H1 (cell line): ENCODE measurements at regions not wholly inside any gene's neighbourhood (a gene's known extent, or its start where the extent isn't known, plus 50 kb on each side); places are given as distances from the start of the nearest gene placed in this dataset.

ENCODE experiments used
- CTCF ChIA-PET: fragments of 300-600 bp; sonication (Branson Sonifier 250); formaldehyde crosslinking; loops from one replicate; lab custom pipeline; 2021; ENCODE audit not compliant: partially characterized antibody; lab: Charles Lee
- POLR2A ChIA-PET: fragments of 300-600 bp; sonication (Branson Sonifier 250); formaldehyde crosslinking; loops from one replicate; lab custom pipeline; 2021; ENCODE audit warnings: inconsistent platforms; ENCODE audit not compliant: partially characterized antibody; lab: Charles Lee
- DNase-seq, 2 experiments: peaks; one replicate each; pipeline versions ENCODE4 v3.0.0 to v3.0.0-alpha.2; 2010 to 2022; ENCODE audit warnings: low spot score in 2 of 2, low read depth in 1 of 2, mixed read lengths in 1 of 2
- FAIRE-seq: peaks from 2 replicates; lab custom pipeline; 2011; peaks lifted over from hg19 to GRCh38; lab: Jason Lieb, UNC
- H2AFZ ChIP-seq: 2 replicates; pipeline ENCODE4 v1.8.1; 2012; ENCODE audit warnings: low read length, inconsistent platforms
- H2AK5ac ChIP-seq: 2 replicates; pipeline ENCODE4 v1.6.1; 2013; ENCODE audit warnings: low read depth, low read length
- H2BK120ac ChIP-seq: replicated peaks from 2 replicates; pipeline ENCODE3; 2013; ENCODE audit warnings: low read depth, low read length, inconsistent platforms
- H2BK12ac ChIP-seq: 2 replicates; pipeline ENCODE4 v1.6.1; 2013; ENCODE audit warnings: low read depth, low read length
- H2BK15ac ChIP-seq: 2 replicates; pipeline ENCODE4 v1.6.1; 2013; ENCODE audit warnings: low read length
- H2BK20ac ChIP-seq: 2 replicates; pipeline ENCODE4 v1.6.1; 2013; ENCODE audit warnings: low read length
- H2BK5ac ChIP-seq: 2 replicates; pipeline ENCODE4 v1.6.1; 2013; ENCODE audit warnings: low read depth, low read length
- H3K14ac ChIP-seq: 2 replicates; pipeline ENCODE4 v1.6.1; 2013; ENCODE audit warnings: inconsistent platforms; ENCODE audit not compliant: insufficient read length
- H3K18ac ChIP-seq: 2 replicates; pipeline ENCODE4 v1.6.1; 2013; ENCODE audit warnings: low read length; ENCODE audit errors: extremely low read depth
- H3K23ac ChIP-seq: 2 replicates; pipeline ENCODE4 v1.6.1; 2013; ENCODE audit warnings: inconsistent platforms; ENCODE audit not compliant: insufficient read length
- H3K23me2 ChIP-seq: 2 replicates; pipeline ENCODE4 v1.6.1; 2013; ENCODE audit warnings: low read depth, low read length
- H3K27ac ChIP-seq: 2 replicates; pipeline ENCODE4 v1.6.1; 2011; ENCODE audit warnings: low read depth, low read length, inconsistent platforms
- H3K27me3 ChIP-seq, 4 experiments: replicated peaks in 1 of 4; 1 replicate in 1 of 4; 2 replicates in 3 of 4; pipeline versions ENCODE4 v1.6.1 to v1.8.1; 2011 to 2013; ENCODE audit warnings: low read length in 3 of 4, mild to moderate bottlenecking in 3 of 4, inconsistent platforms in 2 of 4, mixed read lengths in 2 of 4, moderate library complexity in 1 of 4; ENCODE audit not compliant: control insufficient read depth in 3 of 4, insufficient read depth in 3 of 4; ENCODE audit errors: extremely low read depth in 1 of 4
- H3K36me3 ChIP-seq, 4 experiments: 2 replicates each; pipeline versions ENCODE4 v1.6.1 to v1.8.1; 2011 to 2013; ENCODE audit warnings: mild to moderate bottlenecking in 4 of 4, low read length in 3 of 4, moderate library complexity in 2 of 4, control low read depth in 1 of 4, inconsistent platforms in 1 of 4; ENCODE audit not compliant: insufficient read depth in 4 of 4, control insufficient read depth in 2 of 4
- H3K4ac ChIP-seq: replicated peaks from 2 replicates; pipeline ENCODE3; 2013; ENCODE audit warnings: low read length, low read depth, mixed read lengths, inconsistent platforms; ENCODE audit not compliant: insufficient read length
- H3K4me1 ChIP-seq, 4 experiments: replicated peaks in 1 of 4; 1 replicate in 1 of 4; 2 replicates in 3 of 4; pipeline versions ENCODE4 v1.6.1 to v1.8.1; 2011 to 2013; ENCODE audit warnings: low read length in 3 of 4, inconsistent platforms in 2 of 4, mixed read lengths in 1 of 4; ENCODE audit not compliant: insufficient read depth in 4 of 4, control insufficient read depth in 3 of 4
- H3K4me2 ChIP-seq, 2 experiments: 2 replicates each; pipeline versions ENCODE4 v1.6.1 to v1.8.1; 2011 to 2013; ENCODE audit warnings: low read depth in 2 of 2, low read length in 2 of 2, control low read depth in 1 of 2, inconsistent platforms in 1 of 2, mild to moderate bottlenecking in 1 of 2; ENCODE audit not compliant: insufficient read depth in 1 of 2
- H3K4me3 ChIP-seq, 4 experiments: fragments of 200-600, 300-600 bp in 1 of 4; sonication (generic), shearing (Covaris generic), sonication (Bioruptor Twin) in 1 of 4; 2 replicates each; pipeline versions ENCODE4 v1.5.1 to v1.8.1; 2011 to 2016; ENCODE audit warnings: low read length in 4 of 4, low read depth in 3 of 4, control low read depth in 2 of 4, inconsistent platforms in 2 of 4, mild to moderate bottlenecking in 2 of 4, mixed read lengths in 1 of 4, moderate library complexity in 1 of 4; ENCODE audit not compliant: insufficient read depth in 2 of 4; ENCODE audit errors: extremely low read depth in 1 of 4
- H3K56ac ChIP-seq: replicated peaks from 2 replicates; pipeline ENCODE3; 2013; ENCODE audit warnings: low read depth, mild to moderate bottlenecking, mixed read lengths, low read length, inconsistent platforms; ENCODE audit not compliant: insufficient read length
- H3K79me1 ChIP-seq: 2 replicates; pipeline ENCODE4 v1.6.1; 2013; ENCODE audit warnings: low read depth, low read length, control low read depth
- H3K79me2 ChIP-seq, 2 experiments: 2 replicates each; pipeline versions ENCODE4 v1.6.1 to v1.8.1; 2012 to 2013; ENCODE audit warnings: low read length in 2 of 2, mild to moderate bottlenecking in 2 of 2, inconsistent platforms in 1 of 2; ENCODE audit not compliant: insufficient read depth in 2 of 2, control insufficient read depth in 1 of 2
- H3K9ac ChIP-seq, 4 experiments: replicated peaks in 1 of 4; 1 replicate in 1 of 4; 2 replicates in 3 of 4; pipeline versions ENCODE4 v1.6.1 to v1.8.1; 2011 to 2013; ENCODE audit warnings: low read depth in 3 of 4, low read length in 3 of 4, control low read depth in 2 of 4, mild to moderate bottlenecking in 2 of 4, moderate library complexity in 2 of 4, inconsistent platforms in 1 of 4; ENCODE audit errors: extremely low read depth in 1 of 4
- H3K9me3 ChIP-seq, 2 experiments: 2 replicates each; pipeline versions ENCODE4 v1.6.1 to v1.8.1; 2012 to 2013; ENCODE audit warnings: mild to moderate bottlenecking in 2 of 2, moderate library complexity in 2 of 2, control low read depth in 1 of 2, inconsistent platforms in 1 of 2, low read depth in 1 of 2, low read length in 1 of 2, mixed read lengths in 1 of 2; ENCODE audit not compliant: insufficient read depth in 2 of 2
- H4K20me1 ChIP-seq, 2 experiments: replicated peaks in 1 of 2; 2 replicates each; pipeline versions ENCODE3 to v1.8.1; 2011 to 2013; ENCODE audit warnings: inconsistent platforms in 2 of 2, low read length in 2 of 2, mild to moderate bottlenecking in 1 of 2; ENCODE audit not compliant: insufficient read depth in 2 of 2, control insufficient read depth in 1 of 2
- H4K5ac ChIP-seq: 2 replicates; pipeline ENCODE4 v1.6.1; 2013; ENCODE audit warnings: low read length, low read depth, mixed read lengths, inconsistent platforms; ENCODE audit not compliant: insufficient read length
- H4K8ac ChIP-seq: 2 replicates; pipeline ENCODE4 v1.8.0; 2013; ENCODE audit warnings: mild to moderate bottlenecking, moderate library complexity, low read length, inconsistent platforms; ENCODE audit not compliant: insufficient read depth; ENCODE audit errors: extremely low read depth
- H4K91ac ChIP-seq: replicated peaks from 2 replicates; pipeline ENCODE3; 2013; ENCODE audit warnings: low read length, mixed read lengths, inconsistent platforms; ENCODE audit not compliant: insufficient read length
- ATF3 ChIP-seq: IDR thresholded peaks from 2 replicates; pipeline ENCODE4 v1.6.1; 2011; ENCODE audit warnings: low read depth, mild to moderate bottlenecking, low read length; ENCODE audit not compliant: insufficient read depth
- BCL11A ChIP-seq, 2 experiments: IDR thresholded peaks; one replicate each; pipeline ENCODE4 v1.6.1; 2011; ENCODE audit warnings: low read depth in 2 of 2, low read length in 2 of 2, mild to moderate bottlenecking in 2 of 2
- CBX8 ChIP-seq: fragments of 300-800, 300-1000 bp; sonication (generic); IDR thresholded peaks from 2 replicates; pipeline ENCODE4 v1.7.1; 2016; ENCODE audit warnings: low read depth, low read length, borderline replicate concordance
- CEBPB ChIP-seq: IDR thresholded peaks from 2 replicates; pipeline ENCODE4 v1.6.1; 2012; ENCODE audit warnings: low read depth, low read length
- CHD2 ChIP-seq: IDR thresholded peaks from 2 replicates; pipeline ENCODE4 v1.6.1; 2012; ENCODE audit warnings: low read length, improper control_type of control experiment
- EGR1 ChIP-seq: IDR thresholded peaks from 2 replicates; pipeline ENCODE4 v1.6.1; 2011; ENCODE audit warnings: low read depth, low read length, borderline replicate concordance
- HDAC6 ChIP-seq: IDR thresholded peaks from one replicate; pipeline ENCODE4 v1.7.1; 2012; ENCODE audit warnings: low read depth, mild to moderate bottlenecking, inconsistent platforms, low read length, moderate library complexity
- KDM5A ChIP-seq: fragments of 200-600 bp; IDR thresholded peaks from 2 replicates; pipeline ENCODE4 v1.7.1; 2012; ENCODE audit warnings: mild to moderate bottlenecking, low read length, inconsistent platforms, mixed read lengths
- MAX ChIP-seq: IDR thresholded peaks from 2 replicates; pipeline ENCODE4 v1.6.1; 2012; ENCODE audit warnings: inconsistent platforms
- NANOG ChIP-seq: IDR thresholded peaks from 2 replicates; pipeline ENCODE4 v1.6.1; 2011; ENCODE audit warnings: low read length, low read depth, mild to moderate bottlenecking, inconsistent platforms; ENCODE audit not compliant: insufficient read depth, poor library complexity, severe bottlenecking
- POLR2AphosphoS5 ChIP-seq: IDR thresholded peaks from 2 replicates; pipeline ENCODE4 v1.6.1; 2011; ENCODE audit warnings: low read depth, low read length
- RXRA ChIP-seq: IDR thresholded peaks from 2 replicates; pipeline ENCODE4 v1.6.1; 2011; ENCODE audit warnings: low read depth, mild to moderate bottlenecking, low read length, moderate library complexity; ENCODE audit not compliant: insufficient read depth
- SAP30 ChIP-seq: fragments of 300-600 bp; sonication (generic); IDR thresholded peaks from 2 replicates; pipeline ENCODE4 v1.7.1; 2012; ENCODE audit warnings: low read length, moderate library complexity, mild to moderate bottlenecking, inconsistent platforms; ENCODE audit not compliant: insufficient read depth, insufficient replicate concordance
- SP4 ChIP-seq: IDR thresholded peaks from 2 replicates; pipeline ENCODE4 v1.6.1; 2012; ENCODE audit warnings: low read length, inconsistent platforms
- SUZ12 ChIP-seq: fragments of 200-600 bp; sonication (generic); IDR thresholded peaks from 2 replicates; pipeline ENCODE4 v1.6.1; 2012; ENCODE audit warnings: mild to moderate bottlenecking, inconsistent platforms, low read length, moderate library complexity, mixed read lengths
- WGBS, 2 experiments: shearing (Covaris generic) in 1 of 2; methylation state at CpG; one replicate each; pipeline versions ENCODE4 v1.1.6 to v1.1.7; 2013 to 2015; ENCODE audit warnings: low lambda C conversion rate in 2 of 2, mixed read lengths in 2 of 2, inconsistent platforms in 1 of 2, low coverage in 1 of 2, missing lambda C conversion rate in 1 of 2; ENCODE audit not compliant: insufficient replicate concordance in 2 of 2, insufficient coverage in 1 of 2, insufficient read length in 1 of 2; ENCODE audit errors: extremely low coverage in 1 of 2, missing lambda C conversion rate in 1 of 2; 5-methylcytosine and 5-hydroxymethylcytosine counted together

- no peak overlapping the region for H3K23ac ChIP-seq
- no peak overlapping the region for H3K27ac ChIP-seq
- ChIA-PET POLR2A (no interaction called here), CTCF (interaction anchor here (0.6 to 1.4 kb wide), 2 partner anchors 10 to 559 kb away, joined by 3 read pairs; no protein-coding TSS in a partner anchor)
- H3K36me3 ChIP-seq = no peaks in the 10 kb centered on the region
- FAIRE-seq (no peak), DNase-seq (no peak)
- peaks cover 25 to 30% of the 10 kb centered on the region in 2 experiments for H3K9me3 ChIP-seq
- H3K56ac ChIP-seq = no peak overlapping the region
- H3K4ac ChIP-seq = no peak overlapping the region
- H4K8ac ChIP-seq = no peak overlapping the region
- no peak overlapping the region for H4K5ac ChIP-seq
- no peak overlapping the region for H3K4me3 ChIP-seq
- no peak overlapping the region for H3K4me2 ChIP-seq
- no peaks in the 10 kb centered on the region for H3K4me1 ChIP-seq
- H3K23me2 ChIP-seq = no peaks in the 10 kb centered on the region
- no peak overlapping the region for H2BK12ac ChIP-seq
- no peak overlapping the region for H3K9ac ChIP-seq
- no peak overlapping the region for H2BK5ac ChIP-seq
- no peaks in the 10 kb centered on the region for H3K27me3 ChIP-seq
- H2AK5ac ChIP-seq = no peak overlapping the region
- H2BK20ac ChIP-seq = no peak overlapping the region
- no peak overlapping the region for H2AFZ ChIP-seq
- H2BK120ac ChIP-seq = no peak overlapping the region
- no peaks in the 10 kb centered on the region for H3K79me1 ChIP-seq
- no peaks in the 10 kb centered on the region for H3K79me2 ChIP-seq
- H2BK15ac ChIP-seq = no peak overlapping the region
- H4K20me1 ChIP-seq = no peaks in the 10 kb centered on the region
- 94% methylated on average over 1 of the region's 1 CpG; no CpG with 5 or more reads in 1 of the 2 experiments for WGBS, 2 experiments
- no peak overlapping the region for H3K18ac ChIP-seq
- H4K91ac ChIP-seq = no peak overlapping the region
- H3K14ac ChIP-seq = no peak overlapping the region
- no peak for TF ChIP-seq SP4
- no peak for TF ChIP-seq SUZ12
- no peak for TF ChIP-seq CHD2
- TF ChIP-seq NANOG = no peak
- no peak for TF ChIP-seq KDM5A
- no peak for TF ChIP-seq RXRA
- no peak for TF ChIP-seq MAX
- no peak for TF ChIP-seq EGR1
- TF ChIP-seq HDAC6 = no peak
- no peak for TF ChIP-seq ATF3
- TF ChIP-seq BCL11A (IDR thresholded peaks at IDR 0.05; ENCODE audit: low read depth in 2 of 2, low read length in 2 of 2) = no peak
- no peak for TF ChIP-seq POLR2AphosphoS5
- TF ChIP-seq SAP30 = no peak
- TF ChIP-seq CEBPB = no peak
- TF ChIP-seq CBX8 = no peak
Observed at GRCh38 chr3:82596805-82597204, 835.4 kb upstream of the GBE1 start.
